Ishikawa (cell line): ENCODE measurements at regions not wholly inside any gene's neighbourhood (a gene's known extent, or its start where the extent isn't known, plus 50 kb on each side); places are given as distances from the start of the nearest gene placed in this dataset.

Source experiments
- CEBPB ChIP-seq: IDR thresholded peaks from 2 replicates; pipeline ENCODE4 v1.6.1; 2012
- CREB1 ChIP-seq: IDR thresholded peaks from 2 replicates; pipeline ENCODE4 v1.6.1; 2012; ENCODE audit warnings: low read depth
- EGR1 ChIP-seq: IDR thresholded peaks from 2 replicates; pipeline ENCODE4 v1.6.1; 2012
- EP300 ChIP-seq: IDR thresholded peaks from 2 replicates; pipeline ENCODE4 v1.6.1; 2012; ENCODE audit warnings: borderline replicate concordance
- FOXM1 ChIP-seq: IDR thresholded peaks from 2 replicates; pipeline ENCODE4 v1.6.1; 2012; ENCODE audit warnings: low read depth, borderline replicate concordance
- MAX ChIP-seq: IDR thresholded peaks from 2 replicates; pipeline ENCODE4 v1.6.1; 2012
- NFIC ChIP-seq: IDR thresholded peaks from 2 replicates; pipeline ENCODE4 v1.6.1; 2012
- RAD21 ChIP-seq: IDR thresholded peaks from 2 replicates; pipeline ENCODE4 v1.6.1; 2012; ENCODE audit warnings: low read depth
- TAF1 ChIP-seq: IDR thresholded peaks from 2 replicates; pipeline ENCODE4 v1.6.1; 2012; ENCODE audit warnings: low read depth, mild to moderate bottlenecking
- TCF12 ChIP-seq: IDR thresholded peaks from 2 replicates; pipeline ENCODE4 v1.6.1; 2012; ENCODE audit warnings: low read depth
- TEAD4 ChIP-seq: IDR thresholded peaks from 2 replicates; pipeline ENCODE4 v1.6.1; 2012
- YY1 ChIP-seq: IDR thresholded peaks from 2 replicates; pipeline ENCODE4 v1.6.1; 2012; ENCODE audit warnings: low read depth
- ZBTB7A ChIP-seq: IDR thresholded peaks from 2 replicates; pipeline ENCODE4 v1.6.1; 2012; ENCODE audit warnings: low read depth
- TF ChIP-seq, protein P1 (sequence below): IDR thresholded peaks from 2 replicates; pipeline ENCODE4 v1.6.1; 2012
- TF ChIP-seq, protein P2 (sequence below): IDR thresholded peaks from 2 replicates; pipeline ENCODE4 v1.6.1; 2012; ENCODE audit warnings: low read depth, mild to moderate bottlenecking

- TF ChIP-seq TEAD4 (no peak), RAD21 (no peak), ZBTB7A (no peak), CREB1 (no peak), MAX (no peak), TAF1 (no peak), EGR1 (no peak), YY1 (no peak)
- TF ChIP-seq, protein P1, sequence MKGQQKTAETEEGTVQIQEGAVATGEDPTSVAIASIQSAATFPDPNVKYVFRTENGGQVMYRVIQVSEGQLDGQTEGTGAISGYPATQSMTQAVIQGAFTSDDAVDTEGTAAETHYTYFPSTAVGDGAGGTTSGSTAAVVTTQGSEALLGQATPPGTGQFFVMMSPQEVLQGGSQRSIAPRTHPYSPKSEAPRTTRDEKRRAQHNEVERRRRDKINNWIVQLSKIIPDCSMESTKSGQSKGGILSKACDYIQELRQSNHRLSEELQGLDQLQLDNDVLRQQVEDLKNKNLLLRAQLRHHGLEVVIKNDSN = no peak
- TF ChIP-seq, protein P2, sequence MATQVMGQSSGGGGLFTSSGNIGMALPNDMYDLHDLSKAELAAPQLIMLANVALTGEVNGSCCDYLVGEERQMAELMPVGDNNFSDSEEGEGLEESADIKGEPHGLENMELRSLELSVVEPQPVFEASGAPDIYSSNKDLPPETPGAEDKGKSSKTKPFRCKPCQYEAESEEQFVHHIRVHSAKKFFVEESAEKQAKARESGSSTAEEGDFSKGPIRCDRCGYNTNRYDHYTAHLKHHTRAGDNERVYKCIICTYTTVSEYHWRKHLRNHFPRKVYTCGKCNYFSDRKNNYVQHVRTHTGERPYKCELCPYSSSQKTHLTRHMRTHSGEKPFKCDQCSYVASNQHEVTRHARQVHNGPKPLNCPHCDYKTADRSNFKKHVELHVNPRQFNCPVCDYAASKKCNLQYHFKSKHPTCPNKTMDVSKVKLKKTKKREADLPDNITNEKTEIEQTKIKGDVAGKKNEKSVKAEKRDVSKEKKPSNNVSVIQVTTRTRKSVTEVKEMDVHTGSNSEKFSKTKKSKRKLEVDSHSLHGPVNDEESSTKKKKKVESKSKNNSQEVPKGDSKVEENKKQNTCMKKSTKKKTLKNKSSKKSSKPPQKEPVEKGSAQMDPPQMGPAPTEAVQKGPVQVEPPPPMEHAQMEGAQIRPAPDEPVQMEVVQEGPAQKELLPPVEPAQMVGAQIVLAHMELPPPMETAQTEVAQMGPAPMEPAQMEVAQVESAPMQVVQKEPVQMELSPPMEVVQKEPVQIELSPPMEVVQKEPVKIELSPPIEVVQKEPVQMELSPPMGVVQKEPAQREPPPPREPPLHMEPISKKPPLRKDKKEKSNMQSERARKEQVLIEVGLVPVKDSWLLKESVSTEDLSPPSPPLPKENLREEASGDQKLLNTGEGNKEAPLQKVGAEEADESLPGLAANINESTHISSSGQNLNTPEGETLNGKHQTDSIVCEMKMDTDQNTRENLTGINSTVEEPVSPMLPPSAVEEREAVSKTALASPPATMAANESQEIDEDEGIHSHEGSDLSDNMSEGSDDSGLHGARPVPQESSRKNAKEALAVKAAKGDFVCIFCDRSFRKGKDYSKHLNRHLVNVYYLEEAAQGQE = no peak
These were observed 267.6 kb upstream of the IGF1R start for GRCh38 chr15:98380721-98381120.

- TF ChIP-seq TAF1 = no peak
- TF ChIP-seq, protein P1 = no peak
- TF ChIP-seq CEBPB = no peak
These were observed 266.9 kb upstream of the IGF1R start for GRCh38 chr15:98381446-98381845.

DNA sequence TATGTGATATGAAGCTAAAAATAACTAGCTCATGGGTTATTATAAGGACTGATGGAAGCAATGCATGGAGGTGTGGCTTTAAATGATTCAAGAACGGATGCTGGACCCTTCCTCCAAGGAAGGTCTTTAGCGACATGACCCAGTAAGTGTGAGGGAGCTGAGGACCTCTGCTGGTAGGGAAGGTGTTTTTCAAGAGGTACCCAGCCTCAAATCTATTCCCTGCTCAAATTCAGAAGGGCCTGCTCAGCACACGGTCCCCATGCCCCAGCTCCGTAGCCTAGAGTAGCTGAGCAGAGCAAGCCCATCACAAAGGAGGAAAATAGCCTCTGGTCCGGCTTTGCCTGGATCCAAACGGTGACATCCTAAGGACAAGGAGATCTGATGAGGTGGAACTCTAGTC is 266.2 kb upstream of the IGF1R start:
- TF ChIP-seq, protein P1 = no peak
- TF ChIP-seq NFIC = no peak
- TF ChIP-seq, protein P2 = no peak

GRCh38 chr15:98383571-98383970 is 264.8 kb upstream of the IGF1R start:
- TF ChIP-seq, protein P1 = no peak
- TF ChIP-seq EP300 (no peak), YY1 (no peak)

DNA sequence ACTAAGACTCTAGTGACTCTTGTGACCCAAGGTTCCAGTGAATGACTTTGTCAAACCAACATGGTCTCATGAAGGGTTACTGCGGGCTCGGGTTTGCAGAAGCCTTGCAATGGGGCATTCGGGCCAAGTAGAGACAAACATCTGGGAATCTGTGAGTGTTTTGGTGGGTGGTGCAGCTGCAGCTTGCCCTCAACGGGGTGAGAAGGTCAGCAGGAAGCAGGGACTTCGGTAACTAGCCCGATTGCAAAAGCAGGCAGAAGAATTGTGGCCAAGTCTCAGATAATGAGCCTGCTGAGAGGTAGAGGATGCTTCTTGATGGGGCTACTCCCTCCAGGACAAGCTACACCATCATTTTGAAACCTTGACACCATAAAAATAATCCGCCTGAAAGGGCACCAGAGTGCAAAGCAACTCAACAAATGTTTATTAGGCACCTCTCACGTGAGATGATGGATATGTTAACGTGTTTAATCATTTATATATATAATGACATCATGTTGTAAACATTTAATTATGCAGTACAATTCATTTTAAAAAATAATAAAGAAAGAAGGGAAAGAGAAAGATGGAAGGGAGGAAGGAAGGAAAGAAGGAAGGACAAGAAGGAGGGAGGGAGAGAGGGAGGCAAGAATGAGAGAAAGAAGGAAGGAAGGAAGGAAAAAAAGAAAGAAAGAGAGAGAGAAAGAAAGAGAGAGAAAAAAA is 263.9 kb upstream of the IGF1R start:
- TF ChIP-seq TCF12 (no peak), CREB1 (no peak), EP300 (no peak), FOXM1 (no peak), RAD21 (no peak), MAX (no peak), EGR1 (no peak), ZBTB7A (no peak), NFIC (no peak)
- TF ChIP-seq, protein P1 = no peak

- TF ChIP-seq, protein P1 = no peak
- TF ChIP-seq CREB1 = no peak
- no peak for TF ChIP-seq FOXM1
- TF ChIP-seq, protein P2 = no peak
- TF ChIP-seq CEBPB = no peak
- TF ChIP-seq TAF1 = no peak
- no peak for TF ChIP-seq TEAD4
- TF ChIP-seq TCF12 = no peak
- TF ChIP-seq NFIC = no peak
- no peak for TF ChIP-seq RAD21
- no peak for TF ChIP-seq EP300
- TF ChIP-seq EGR1 = no peak
- no peak for TF ChIP-seq MAX
- TF ChIP-seq YY1 = no peak
- no peak for TF ChIP-seq ZBTB7A
These were observed 262.5 kb upstream of the IGF1R start for GRCh38 chr15:98385752-98386381.
